HG02970 (cell line): ENCODE measurements at regions not wholly inside any gene's neighbourhood (a gene's known extent, or its start where the extent isn't known, plus 50 kb on each side); places are given as distances from the start of the nearest gene placed in this dataset.
"Not testable (repeated sequence)": the region's sequence is repeated elsewhere in the genome, so short reads cannot be mapped to it uniquely, and the experiment has no call there.

Source experiments
- ATAC-seq: cut with Tn5 transposase; IDR thresholded peaks from one replicate; pipeline ENCODE4 v1.9.1; 2021; ENCODE audit warnings: mild to moderate bottlenecking, moderate library complexity, moderate number of reproducible peaks; ENCODE audit not compliant: unreplicated experiment, low FRiP score

DNA sequence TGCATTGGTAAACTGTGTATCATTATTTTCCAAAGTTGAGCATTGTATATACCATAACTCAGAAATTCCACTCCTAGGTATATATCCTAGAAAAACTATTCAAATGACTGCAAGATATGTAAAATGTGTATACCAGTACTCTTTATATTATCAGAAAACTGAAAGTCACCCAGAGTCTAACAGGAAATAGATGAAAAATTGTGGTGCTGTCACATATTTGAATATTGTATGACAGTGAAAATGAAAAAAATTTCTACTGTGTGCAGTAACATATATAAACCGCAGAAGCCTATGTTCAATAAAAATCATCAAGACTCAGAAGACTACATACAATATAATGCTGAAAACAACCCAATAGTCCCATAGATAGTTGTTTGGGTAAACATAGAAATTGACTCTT, 74.4 kb upstream of the LYPLAL1 start:
- no peak for ATAC-seq

DNA sequence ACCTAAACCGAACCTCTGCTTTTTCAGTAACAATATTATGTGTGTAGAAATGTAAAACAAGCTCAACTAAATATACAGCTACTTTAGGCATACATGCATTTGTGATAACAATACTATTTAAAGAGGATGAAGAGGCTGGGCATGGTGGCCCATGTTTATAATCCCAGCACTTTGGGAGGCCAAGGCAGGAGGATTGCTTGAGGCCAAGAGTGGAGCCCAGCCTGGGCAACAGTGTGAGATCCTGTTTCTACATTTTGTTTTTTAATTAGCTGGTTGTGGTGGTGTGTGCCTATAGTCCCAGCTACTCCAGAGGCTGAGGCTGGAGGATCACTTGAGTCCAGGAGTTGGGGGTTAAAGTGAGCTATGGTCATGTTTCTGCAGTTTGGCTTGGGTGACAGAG, 73.6 kb upstream of the LYPLAL1 start:
- no peak for ATAC-seq

DNA sequence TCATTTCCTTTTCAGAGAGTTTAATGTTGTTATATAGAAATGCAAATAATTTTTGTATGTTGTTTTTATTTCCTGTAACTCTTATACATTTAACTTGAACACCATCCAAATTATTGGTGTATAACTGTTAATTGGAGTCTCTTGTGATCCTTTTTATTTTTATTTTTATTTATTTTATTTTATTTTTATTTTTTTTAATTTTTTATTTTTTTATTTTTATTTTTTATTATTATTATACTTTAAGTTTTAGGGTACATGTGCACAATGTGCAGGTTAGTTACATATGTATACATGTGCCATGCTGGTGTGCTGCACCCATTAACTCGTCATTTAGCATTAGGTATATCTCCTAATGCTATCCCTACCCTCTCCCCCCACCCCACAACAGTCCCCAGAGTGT, 71.2 kb upstream of the LYPLAL1 start:
- not testable (repeated sequence) for ATAC-seq

GRCh38 chr1:219105893-219106292, 67.8 kb upstream of the LYPLAL1 start:
- no peak for ATAC-seq

- ATAC-seq, result no peak
These were observed 64.2 kb upstream of the LYPLAL1 start for GRCh38 chr1:219109424-219110018.

DNA sequence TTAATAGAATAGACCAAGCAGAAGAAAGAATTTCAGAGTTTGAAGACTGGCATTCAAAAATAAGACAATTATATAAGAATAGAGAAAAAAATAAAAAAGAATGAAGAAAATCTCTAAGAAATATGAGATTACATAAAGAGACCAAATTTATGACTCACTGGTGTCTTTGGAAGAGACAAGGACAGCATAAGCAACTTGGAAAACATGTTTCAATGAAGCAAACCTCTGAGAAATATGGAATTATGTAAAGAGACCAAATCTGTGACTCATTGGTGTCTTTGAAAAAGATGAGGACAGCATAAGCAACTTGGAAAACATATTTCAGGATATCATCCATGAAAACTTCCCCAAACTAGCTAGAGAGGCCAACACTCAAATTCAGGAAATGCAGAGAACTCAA, 60.4 kb upstream of the LYPLAL1 start:
- ATAC-seq, result no peak

DNA sequence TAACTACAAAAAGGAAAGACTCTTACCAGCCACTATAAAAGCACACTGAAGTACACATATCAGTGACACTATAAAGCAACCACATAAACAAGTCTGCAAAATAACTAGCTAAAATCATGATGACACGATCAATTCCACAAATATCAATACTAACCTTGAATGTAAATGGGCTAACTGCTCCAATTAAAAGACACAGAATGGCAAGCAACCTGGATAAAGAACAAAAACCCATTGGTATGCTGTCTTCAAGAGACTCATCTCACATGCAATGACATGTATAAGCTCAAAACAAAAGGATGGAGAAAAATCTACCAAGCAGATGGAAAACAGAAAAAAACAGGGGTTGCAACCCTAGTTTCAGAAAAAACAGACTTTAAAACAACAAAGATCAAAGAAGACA, 59.7 kb upstream of the LYPLAL1 start:
- no peak for ATAC-seq

DNA sequence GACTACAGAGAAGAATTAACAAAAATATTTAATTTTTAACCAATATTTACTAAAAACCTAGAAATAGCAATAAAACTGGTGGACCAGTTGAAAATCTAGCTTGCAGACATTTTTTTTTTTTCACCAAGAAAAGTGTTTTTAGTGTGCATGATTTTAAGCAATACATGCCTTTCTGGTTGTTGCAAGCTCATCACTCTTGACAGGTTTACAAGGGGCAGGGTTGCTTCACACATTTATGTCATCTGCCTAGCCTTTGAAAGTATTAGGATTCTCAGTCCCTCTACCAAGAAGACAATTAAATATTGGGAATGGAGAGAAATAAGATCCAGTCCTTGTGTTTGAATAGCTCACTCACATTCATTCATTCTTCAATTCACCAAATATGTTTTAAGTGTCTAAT, 53.8 kb upstream of the LYPLAL1 start:
- no peak for ATAC-seq

- no peak for ATAC-seq
These were observed 52.8 kb upstream of the LYPLAL1 start for GRCh38 chr1:219120624-219121544.

- ATAC-seq, result no peak
These were observed 52.0 kb upstream of the LYPLAL1 start for GRCh38 chr1:219121679-219122078.

DNA sequence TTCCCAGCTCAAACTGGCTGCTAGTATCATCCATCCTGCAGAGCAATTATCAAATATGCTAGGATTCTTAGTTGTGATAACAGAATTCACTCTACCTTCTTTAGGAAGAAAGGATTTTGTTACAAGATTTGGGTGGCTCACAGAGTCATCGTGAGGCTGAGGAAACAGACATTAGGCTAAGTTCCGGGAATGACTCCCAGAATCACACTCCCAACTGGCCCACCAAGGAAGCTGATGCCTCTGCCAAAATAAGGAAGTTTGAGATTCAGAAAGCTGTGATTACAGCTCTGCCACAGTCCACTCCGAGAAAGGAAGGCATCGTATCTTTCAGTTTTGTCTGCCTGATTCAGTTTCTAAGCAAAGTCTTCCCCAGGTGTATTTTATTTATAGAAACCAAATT, 50.6 kb upstream of the LYPLAL1 start:
- no peak for ATAC-seq
